Liver (tissue), 8 donors: ENCODE measurements at regions not wholly inside any gene's neighbourhood (a gene's known extent, or its start where the extent isn't known, plus 50 kb on each side); places are given as distances from the start of the nearest gene placed in this dataset.
"Not testable (repeated sequence)": the region's sequence is repeated elsewhere in the genome, so short reads cannot be mapped to it uniquely, and the experiment has no call there.

Experiments used
- DNase-seq: peaks from one replicate; pipeline ENCODE4 v3.0.0-alpha.2; 2017; ENCODE audit warnings: low spot score
- H3K27ac ChIP-seq, 2 donors: one replicate each; pipeline ENCODE4 v1.7.0; 2013; ENCODE audit warnings: inconsistent platforms in 2 of 2, low read length in 2 of 2, control low read depth in 1 of 2, low read depth in 1 of 2, mild to moderate bottlenecking in 1 of 2
- H3K27me3 ChIP-seq, 4 donors: one replicate each; pipeline versions ENCODE4 v1.6.1 to v1.7.0; 2013; ENCODE audit warnings: low read length in 3 of 4, inconsistent platforms in 1 of 4, mild to moderate bottlenecking in 1 of 4, moderate library complexity in 1 of 4; ENCODE audit not compliant: control insufficient read depth in 4 of 4, insufficient read depth in 4 of 4
- H3K36me3 ChIP-seq, 4 donors: one replicate each; pipeline versions ENCODE4 v1.6.1 to v1.7.0; 2013; ENCODE audit warnings: low read length in 3 of 4, mild to moderate bottlenecking in 3 of 4, low read depth in 1 of 4, moderate library complexity in 1 of 4; ENCODE audit not compliant: control insufficient read depth in 4 of 4, insufficient read depth in 3 of 4
- H3K4me1 ChIP-seq, 4 donors: one replicate each; pipeline versions ENCODE4 v1.6.1 to v1.7.0; 2013; ENCODE audit warnings: low read length in 3 of 4, mild to moderate bottlenecking in 3 of 4, moderate library complexity in 1 of 4; ENCODE audit not compliant: control insufficient read depth in 4 of 4, insufficient read depth in 4 of 4
- H3K4me3 ChIP-seq, 3 donors: one replicate each; pipeline versions ENCODE4 v1.6.1 to v1.7.0; 2013; ENCODE audit warnings: low read length in 3 of 3, control low read depth in 1 of 3, low read depth in 1 of 3, mild to moderate bottlenecking in 1 of 3
- H3K9ac ChIP-seq, 2 donors: one replicate each; pipeline ENCODE4 v1.7.0; 2013; ENCODE audit warnings: low read length in 2 of 2, mild to moderate bottlenecking in 2 of 2, moderate library complexity in 2 of 2, control low read depth in 1 of 2, low read depth in 1 of 2
- H3K9me3 ChIP-seq, 4 donors: one replicate each; pipeline versions ENCODE4 v1.6.1 to v1.7.0; 2013; ENCODE audit warnings: low read length in 3 of 4; ENCODE audit not compliant: control insufficient read depth in 4 of 4
- ATF3 ChIP-seq: IDR thresholded peaks from 2 replicates; pipeline ENCODE4 v1.6.1; 2016; ENCODE audit warnings: antibody characterized with exemption
- CTCF ChIP-seq: fragments of 150-350 bp; IDR thresholded peaks from 2 replicates; pipeline ENCODE4 v1.5.1; 2017; ENCODE audit warnings: improper control_type of control experiment, low read depth, low read length; ENCODE audit not compliant: missing input control
- EGR1 ChIP-seq, 2 donors: IDR thresholded peaks; 2 replicates each; pipeline ENCODE4 v1.6.1; 2016 to 2018; ENCODE audit warnings: antibody characterized with exemption in 2 of 2, low read depth in 2 of 2
- FOXA1 ChIP-seq: IDR thresholded peaks from 2 replicates; pipeline ENCODE4 v1.6.1; 2016; ENCODE audit warnings: antibody characterized with exemption
- FOXA2 ChIP-seq: IDR thresholded peaks from 2 replicates; pipeline ENCODE4 v1.6.1; 2016; ENCODE audit warnings: antibody characterized with exemption
- GABPA ChIP-seq, 2 donors: IDR thresholded peaks in 1 of 2; conservative IDR thresholded peaks in 1 of 2; 2 replicates each; pipeline ENCODE4 v1.6.1; 2016; ENCODE audit warnings: antibody characterized with exemption in 2 of 2, mild to moderate bottlenecking in 1 of 2, moderate library complexity in 1 of 2
- HNF4A ChIP-seq, 2 donors: conservative IDR thresholded peaks; 2 replicates each; pipeline ENCODE4 v1.6.1; 2016; ENCODE audit warnings: antibody characterized with exemption in 2 of 2, mild to moderate bottlenecking in 2 of 2
- HNF4G ChIP-seq: IDR thresholded peaks from 2 replicates; pipeline ENCODE4 v1.6.1; 2016; ENCODE audit warnings: antibody characterized with exemption
- JUND ChIP-seq, 2 donors: IDR thresholded peaks; 2 replicates each; pipeline ENCODE4 v1.6.1; 2016; ENCODE audit warnings: antibody characterized with exemption in 2 of 2
- MAX ChIP-seq: IDR thresholded peaks from 2 replicates; pipeline ENCODE4 v1.6.1; 2016; ENCODE audit warnings: antibody characterized with exemption
- NR2F2 ChIP-seq: IDR thresholded peaks from 2 replicates; pipeline ENCODE4 v1.6.1; 2016; ENCODE audit warnings: antibody characterized with exemption
- RAD21 ChIP-seq, 2 donors: IDR thresholded peaks; 2 replicates each; pipeline ENCODE4 v1.6.1; 2016; ENCODE audit warnings: antibody characterized with exemption in 2 of 2, mild to moderate bottlenecking in 2 of 2
- REST ChIP-seq: IDR thresholded peaks from 2 replicates; pipeline ENCODE4 v1.6.1; 2016; ENCODE audit warnings: antibody characterized with exemption, mild to moderate bottlenecking
- RXRA ChIP-seq, 2 donors: IDR thresholded peaks; 2 replicates each; pipeline ENCODE4 v1.6.1; 2017 to 2018; ENCODE audit warnings: antibody characterized with exemption in 2 of 2, mild to moderate bottlenecking in 1 of 2
- SP1 ChIP-seq: IDR thresholded peaks from 2 replicates; pipeline ENCODE4 v1.6.1; 2018; ENCODE audit warnings: antibody characterized with exemption, mild to moderate bottlenecking
- TAF1 ChIP-seq: conservative IDR thresholded peaks from 2 replicates; pipeline ENCODE4 v1.6.1; 2016; ENCODE audit warnings: antibody characterized with exemption, mild to moderate bottlenecking
- YY1 ChIP-seq: IDR thresholded peaks from 2 replicates; pipeline ENCODE4 v1.6.1; 2016; ENCODE audit warnings: antibody characterized with exemption, mild to moderate bottlenecking
- ZBTB33 ChIP-seq: IDR thresholded peaks from 2 replicates; pipeline ENCODE4 v1.6.1; 2016; ENCODE audit warnings: antibody characterized with exemption
- WGBS: extraction: QIAGEN DNeasy Blood & Tissue Kit; methylation state at CpG from one replicate; pipeline ENCODE4 v1.1.7; 2013; 5-methylcytosine and 5-hydroxymethylcytosine counted together
- donor health status: healthy.
- donor health status: healthy.
- donor health status: healthy.
- donor health status: healthy.
- donor health status: healthy.

GRCh38 chr3:95826419-95826818, 988.0 kb upstream of the EPHA6 start:
- Histone ChIP-seq H3K4me1 (no peaks in the 10 kb centered on the region), H3K36me3 (no peaks in the 10 kb centered on the region), H3K27me3 (no peaks in the 10 kb centered on the region), H3K27ac (no peak overlapping the region), H3K9ac (no peak overlapping the region), H3K4me3 (no peak overlapping the region), H3K9me3 (no peaks in the 10 kb centered on the region)
- TF ChIP-seq TAF1 (no peak), GABPA (IDR thresholded peaks at IDR 0.05 in 1 of 2, conservative IDR thresholded peaks at IDR 0.05 in 1 of 2) (no peak), ZBTB33 (no peak), SP1 (no peak), MAX (no peak), RXRA (IDR thresholded peaks at IDR 0.05) (no peak), YY1 (no peak), FOXA2 (no peak), ATF3 (no peak)
- 61% methylated on average over 2 of the region's 2 CpGs for WGBS
- no peak for DNase-seq

GRCh38 chr3:95832146-95832545, 982.2 kb upstream of the EPHA6 start:
- Histone ChIP-seq H3K9me3 (no peaks in the 10 kb centered on the region), H3K4me1 (no peaks in the 10 kb centered on the region), H3K36me3 (no peaks in the 10 kb centered on the region), H3K4me3 (no peak overlapping the region), H3K27ac (no peak overlapping the region), H3K9ac (no peak overlapping the region), H3K27me3 (no peaks in the 10 kb centered on the region)
- TF ChIP-seq RAD21 (IDR thresholded peaks at IDR 0.05), result no peak
- no peak for TF ChIP-seq TAF1
- TF ChIP-seq HNF4G, result no peak
- TF ChIP-seq SP1, result no peak
- TF ChIP-seq JUND (IDR thresholded peaks at IDR 0.05), result no peak
- no peak for TF ChIP-seq YY1
- TF ChIP-seq FOXA1, result no peak
- TF ChIP-seq HNF4A (conservative IDR thresholded peaks at IDR 0.05), result no peak
- no peak for TF ChIP-seq EGR1 (IDR thresholded peaks at IDR 0.05; ENCODE audit: low read depth in 2 of 2)
- no peak for TF ChIP-seq REST
- no peak for TF ChIP-seq CTCF
- no peak for TF ChIP-seq NR2F2
- TF ChIP-seq RXRA (IDR thresholded peaks at IDR 0.05), result no peak
- TF ChIP-seq MAX, result no peak
- TF ChIP-seq FOXA2, result no peak
- no peak for TF ChIP-seq ATF3
- no peak for TF ChIP-seq ZBTB33
- no peak for TF ChIP-seq GABPA (IDR thresholded peaks at IDR 0.05 in 1 of 2, conservative IDR thresholded peaks at IDR 0.05 in 1 of 2)
- no peak for DNase-seq

GRCh38 chr3:95860628-95861027, 953.8 kb upstream of the EPHA6 start:
- not testable (repeated sequence) for H3K9ac ChIP-seq, H3K36me3 ChIP-seq, DNase-seq, H3K27ac ChIP-seq, H3K4me3 ChIP-seq, H3K9me3 ChIP-seq, H3K4me1 ChIP-seq, H3K27me3 ChIP-seq
- WGBS, result 88% methylated on average over 9 of the region's 9 CpGs
